Activated T-cell treated with anti-CD3 and anti-CD28 coated beads, Interleukin-2, amount 50 U/mL, for 4 hours (primary cell): ENCODE measurements at regions not wholly inside any gene's neighbourhood (a gene's known extent, or its start where the extent isn't known, plus 50 kb on each side); places are given as distances from the start of the nearest gene placed in this dataset.

Experiments used
- ATAC-seq, 2 donors: fragments of 200-7000 bp; cut with Tn5 transposase; one replicate each; pipeline ENCODE4 v1.10.0; 2021
- DNase-seq: peaks from one replicate; pipeline ENCODE4 v3.0.0-alpha.2; 2020
- H3K27me3 Mint-ChIP-seq: one replicate; pipeline ENCODE4 v1.8.0; 2021; ENCODE audit warnings: low read depth, mixed read lengths
- H3K36me3 Mint-ChIP-seq: one replicate; pipeline ENCODE4 v1.8.0; 2022; ENCODE audit warnings: mixed read lengths; ENCODE audit not compliant: insufficient read depth
- H3K4me1 Mint-ChIP-seq: one replicate; pipeline ENCODE4 v1.8.0; 2021; ENCODE audit warnings: low read depth, mixed read lengths
- H3K4me3 Mint-ChIP-seq: one replicate; pipeline ENCODE4 v1.8.0; 2021; ENCODE audit warnings: mild to moderate bottlenecking, moderate library complexity, mixed read lengths
- H3K9me3 Mint-ChIP-seq: one replicate; pipeline ENCODE4 v1.8.0; 2021; ENCODE audit warnings: mixed read lengths

- ATAC-seq (no peak), DNase-seq (no peak)
- H3K4me1 Mint-ChIP-seq, result no peaks in the 10 kb centered on the region
- H3K9me3 Mint-ChIP-seq, result no peaks in the 10 kb centered on the region
- H3K4me3 Mint-ChIP-seq, result no peak overlapping the region
- H3K27me3 Mint-ChIP-seq, result peaks cover 17% of the 10 kb centered on the region
- no peaks in the 10 kb centered on the region for H3K36me3 Mint-ChIP-seq
These were observed 124.4 kb downstream of the FBXO15 start for GRCh38 chr18:74023220-74023619.

GRCh38 chr18:74019864-74020263, 127.8 kb downstream of the FBXO15 start:
- H3K9me3 Mint-ChIP-seq, result no peaks in the 10 kb centered on the region
- peaks cover 12% of the 10 kb centered on the region for H3K27me3 Mint-ChIP-seq
- no peaks in the 10 kb centered on the region for H3K36me3 Mint-ChIP-seq
- no peak overlapping the region for H3K4me3 Mint-ChIP-seq
- no peaks in the 10 kb centered on the region for H3K4me1 Mint-ChIP-seq
- DNase-seq (no peak), ATAC-seq (no peak)

GRCh38 chr18:74013955-74014354, 133.7 kb downstream of the FBXO15 start:
- peaks cover 12% of the 10 kb centered on the region for H3K27me3 Mint-ChIP-seq
- DNase-seq (no peak), ATAC-seq (no peak)
- H3K36me3 Mint-ChIP-seq, result no peaks in the 10 kb centered on the region
- no peaks in the 10 kb centered on the region for H3K4me1 Mint-ChIP-seq
- no peak overlapping the region for H3K4me3 Mint-ChIP-seq
- H3K9me3 Mint-ChIP-seq, result no peaks in the 10 kb centered on the region

- Mint-ChIP-seq H3K36me3 (no peaks in the 10 kb centered on the region), H3K4me3 (no peak overlapping the region), H3K4me1 (no peaks in the 10 kb centered on the region), H3K27me3 (peaks cover 12% of the 10 kb centered on the region), H3K9me3 (no peaks in the 10 kb centered on the region)
- DNase-seq (no peak), ATAC-seq (no peak)
These were observed 134.5 kb downstream of the FBXO15 start for GRCh38 chr18:74012954-74013630.

- Mint-ChIP-seq H3K4me3 (no peak overlapping the region), H3K9me3 (no peaks in the 10 kb centered on the region), H3K4me1 (no peaks in the 10 kb centered on the region), H3K36me3 (no peaks in the 10 kb centered on the region), H3K27me3 (peaks cover 2% of the 10 kb centered on the region)
- DNase-seq (no peak), ATAC-seq (no peak)
These were observed 141.5 kb downstream of the FBXO15 start for GRCh38 chr18:74006143-74006542.

DNA sequence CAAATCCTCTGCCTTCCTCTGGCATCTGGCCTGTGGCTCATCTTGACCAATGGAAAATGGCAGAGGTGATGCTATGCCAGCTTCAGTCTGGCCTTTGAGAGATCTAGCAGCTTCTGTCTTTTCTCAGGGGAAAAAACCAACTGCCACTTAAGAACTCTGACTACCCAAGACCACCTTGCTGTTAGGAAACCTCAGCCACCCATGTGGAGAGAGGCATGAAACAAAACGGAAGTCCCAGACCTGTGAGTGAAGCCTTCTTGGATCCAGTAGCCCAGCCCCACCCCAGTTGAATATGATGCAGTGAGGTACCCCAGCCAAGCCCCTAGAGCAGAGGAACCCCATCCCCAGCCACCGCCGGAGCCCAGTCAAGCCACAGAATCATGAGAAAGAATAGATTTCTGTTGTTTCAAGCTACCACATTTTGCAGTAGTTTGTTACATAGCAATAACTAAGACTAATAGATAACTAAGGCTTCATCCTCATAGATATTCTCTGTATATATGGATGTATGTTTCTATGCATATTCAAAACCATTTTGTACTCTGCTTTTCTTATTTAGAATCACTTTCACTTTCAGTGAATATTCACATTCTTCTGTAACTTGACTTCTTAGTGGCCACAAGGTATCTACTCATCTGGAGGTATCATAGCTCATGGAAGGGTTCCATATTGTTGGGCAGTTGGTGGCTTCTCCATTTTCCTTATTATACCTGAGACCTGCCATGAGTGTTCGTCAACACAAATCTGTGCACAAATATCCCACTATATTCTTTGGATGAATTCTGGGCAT, 142.1 kb downstream of the FBXO15 start:
- no peaks in the 10 kb centered on the region for H3K36me3 Mint-ChIP-seq
- peaks cover 6% of the 10 kb centered on the region for H3K27me3 Mint-ChIP-seq
- H3K4me1 Mint-ChIP-seq, result no peaks in the 10 kb centered on the region
- H3K9me3 Mint-ChIP-seq, result no peaks in the 10 kb centered on the region
- no peak overlapping the region for H3K4me3 Mint-ChIP-seq
- no peak for ATAC-seq
- no peak for DNase-seq

DNA sequence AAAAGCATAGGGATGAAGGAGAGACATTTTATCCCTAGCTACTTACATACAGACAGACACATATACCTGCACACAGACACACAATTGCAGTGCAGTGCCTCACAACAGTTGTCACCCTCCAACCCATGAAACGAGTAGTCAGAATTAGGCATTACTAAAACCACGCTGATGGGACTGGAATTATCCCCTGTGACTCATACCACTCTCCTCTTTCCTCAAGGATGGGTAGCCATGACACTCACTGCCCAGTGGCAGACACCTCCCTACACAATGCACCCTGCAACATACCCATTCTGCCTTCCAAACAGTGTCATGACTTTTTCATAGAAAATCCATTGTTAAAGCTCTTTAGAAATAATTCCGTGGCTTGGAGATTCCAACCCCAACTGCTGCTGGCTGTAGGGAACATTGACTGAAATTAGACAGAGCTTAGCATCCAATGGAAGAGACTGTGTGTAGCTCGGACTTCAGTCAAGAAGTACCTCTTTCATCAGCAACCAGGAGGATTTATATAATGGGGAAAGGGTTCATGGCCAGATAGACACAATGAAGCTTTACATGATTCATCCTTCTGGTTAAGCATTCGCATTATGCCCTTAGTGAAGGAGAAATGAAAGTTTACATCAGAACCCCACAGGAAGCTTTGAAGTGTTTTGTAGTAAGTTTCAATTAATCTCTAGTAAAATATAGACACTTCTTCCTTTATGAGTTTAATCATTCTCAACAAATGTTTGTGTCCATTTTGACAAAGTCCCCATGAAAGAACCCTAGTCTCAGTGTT, 155.2 kb downstream of the FBXO15 start:
- Mint-ChIP-seq H3K36me3 (no peaks in the 10 kb centered on the region), H3K4me1 (no peaks in the 10 kb centered on the region), H3K27me3 (no peaks in the 10 kb centered on the region), H3K4me3 (no peak overlapping the region), H3K9me3 (peaks cover 7% of the 10 kb centered on the region)
- DNase-seq, result no peak
- ATAC-seq, result no peak

DNA sequence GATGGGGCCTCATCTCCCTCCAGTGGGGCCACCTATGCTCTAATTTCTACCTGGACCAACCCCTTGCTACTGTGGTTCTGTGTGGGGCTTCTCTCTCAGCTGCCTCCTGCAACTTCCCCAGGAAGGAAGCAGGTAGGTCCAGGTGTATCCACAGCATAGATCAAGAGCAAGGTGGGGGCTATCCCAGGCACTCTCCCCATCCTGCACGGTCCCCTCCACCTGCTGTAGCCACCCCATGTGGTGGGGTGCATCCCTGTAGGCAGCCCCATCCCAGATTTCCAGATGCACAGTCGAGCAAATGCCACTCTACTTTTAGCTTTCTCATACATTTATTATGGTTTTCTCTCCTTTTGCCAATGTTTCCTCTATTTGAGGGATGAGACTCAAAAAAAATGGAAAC, 156.1 kb downstream of the FBXO15 start:
- DNase-seq (no peak), ATAC-seq (no peak)
- no peaks in the 10 kb centered on the region for H3K27me3 Mint-ChIP-seq
- peaks cover 3% of the 10 kb centered on the region for H3K9me3 Mint-ChIP-seq
- H3K4me3 Mint-ChIP-seq, result no peak overlapping the region
- no peaks in the 10 kb centered on the region for H3K4me1 Mint-ChIP-seq
- H3K36me3 Mint-ChIP-seq, result no peaks in the 10 kb centered on the region

DNA sequence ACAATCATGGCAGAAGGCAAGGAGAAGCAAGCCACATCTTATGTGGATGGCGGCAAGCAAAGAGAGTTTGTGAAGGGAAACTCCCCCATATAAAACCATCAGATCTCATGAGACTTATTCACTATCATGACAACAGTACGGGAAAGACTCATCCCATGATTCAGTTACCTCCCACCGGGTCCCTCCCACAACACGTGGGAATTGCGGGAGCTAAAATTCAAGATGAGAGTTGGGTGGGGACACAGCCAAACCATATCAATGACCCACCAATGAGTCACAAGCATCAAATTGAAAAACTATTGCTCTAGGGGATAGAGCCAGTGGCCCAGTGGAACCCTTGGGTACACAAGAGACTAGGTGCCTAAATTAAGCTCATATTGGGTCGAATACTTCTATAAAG, 157.4 kb downstream of the FBXO15 start:
- Mint-ChIP-seq H3K36me3 (no peaks in the 10 kb centered on the region), H3K9me3 (peaks cover 3% of the 10 kb centered on the region), H3K4me3 (no peak overlapping the region), H3K4me1 (no peaks in the 10 kb centered on the region), H3K27me3 (no peaks in the 10 kb centered on the region)
- no peak for DNase-seq
- no peak for ATAC-seq

DNA sequence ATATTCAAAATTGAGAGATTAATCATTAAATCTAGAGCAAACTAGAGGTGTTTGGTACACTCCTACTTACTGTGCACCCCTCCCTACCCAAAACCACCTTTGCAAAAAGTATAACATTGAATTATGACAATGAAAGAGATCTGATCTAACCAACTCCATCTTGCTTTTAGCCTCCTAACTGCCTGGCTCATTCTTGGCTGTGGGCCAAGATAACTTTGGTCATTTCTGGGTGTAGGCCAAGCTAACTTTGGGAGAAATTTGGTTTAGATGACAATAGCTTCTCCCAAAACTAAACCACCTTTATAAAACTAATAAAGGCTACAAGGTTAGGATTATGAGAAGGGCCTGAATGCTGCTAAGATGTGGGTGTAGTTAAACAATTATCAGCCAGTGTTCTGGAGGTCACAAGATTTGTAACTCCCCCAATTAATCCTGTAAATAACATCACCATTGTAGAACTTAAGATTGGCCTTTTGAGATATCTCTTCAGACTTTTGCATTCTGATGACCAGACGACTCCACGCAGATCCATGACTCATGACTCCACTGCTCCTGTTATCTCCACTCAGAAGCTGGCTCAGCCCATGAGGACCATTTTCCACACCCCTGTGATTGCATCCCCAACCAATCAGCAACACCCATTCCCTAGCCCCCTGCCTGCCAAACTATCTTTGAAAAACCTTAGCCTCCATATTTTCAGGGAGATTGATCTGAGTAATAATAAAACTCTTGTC, 160.2 kb downstream of the FBXO15 start:
- no peak overlapping the region for H3K4me3 Mint-ChIP-seq
- ATAC-seq (no peak), DNase-seq (no peak)
- H3K27me3 Mint-ChIP-seq, result no peaks in the 10 kb centered on the region
- H3K4me1 Mint-ChIP-seq, result no peaks in the 10 kb centered on the region
- H3K36me3 Mint-ChIP-seq, result no peaks in the 10 kb centered on the region
- H3K9me3 Mint-ChIP-seq, result peaks cover 3% of the 10 kb centered on the region

- H3K27me3 Mint-ChIP-seq, result no peaks in the 10 kb centered on the region
- no peaks in the 10 kb centered on the region for H3K36me3 Mint-ChIP-seq
- H3K4me1 Mint-ChIP-seq, result no peaks in the 10 kb centered on the region
- no peak for ATAC-seq
- peaks cover 3% of the 10 kb centered on the region for H3K9me3 Mint-ChIP-seq
- no peak overlapping the region for H3K4me3 Mint-ChIP-seq
- DNase-seq, result no peak
These were observed 160.9 kb downstream of the FBXO15 start for GRCh38 chr18:73986711-73987110.

DNA sequence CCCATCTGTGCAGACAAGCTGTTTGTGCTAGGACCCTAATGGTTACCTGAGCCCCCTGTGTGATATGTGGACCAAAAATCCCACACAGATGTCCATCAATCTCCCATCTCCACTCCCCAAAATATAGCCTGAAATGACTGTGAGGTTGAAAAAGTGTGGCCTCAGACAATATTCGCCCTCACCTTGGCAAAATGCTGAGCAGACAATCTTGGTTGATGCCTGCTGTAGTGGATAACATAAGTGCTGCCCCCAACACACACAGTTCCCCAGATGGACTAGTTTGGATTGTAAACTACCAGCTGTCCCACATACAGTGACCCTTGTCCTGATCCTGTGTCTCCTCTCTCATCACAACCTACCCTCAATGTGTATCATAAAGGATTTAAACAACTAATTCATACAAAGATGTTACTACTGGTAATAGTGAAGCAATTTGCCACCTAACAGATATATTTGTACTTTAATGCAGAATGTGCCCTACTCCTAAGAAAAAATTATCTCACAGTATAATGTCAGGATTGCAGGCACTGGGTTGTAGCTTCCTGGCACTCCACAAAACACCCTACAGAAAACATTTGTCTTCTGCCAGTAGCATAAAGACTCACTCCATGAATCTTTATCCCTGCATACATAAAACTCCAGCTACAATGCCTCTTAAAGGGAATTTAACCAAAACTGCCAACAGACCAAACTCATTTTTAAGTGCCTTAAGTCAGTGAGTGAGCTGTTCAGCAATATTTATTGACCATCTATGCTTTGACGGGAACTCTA, 161.6 kb downstream of the FBXO15 start:
- DNase-seq, result no peak
- H3K27me3 Mint-ChIP-seq, result no peaks in the 10 kb centered on the region
- H3K4me1 Mint-ChIP-seq, result no peaks in the 10 kb centered on the region
- H3K9me3 Mint-ChIP-seq, result peaks cover 3% of the 10 kb centered on the region
- H3K36me3 Mint-ChIP-seq, result no peaks in the 10 kb centered on the region
- ATAC-seq, result no peak
- no peak overlapping the region for H3K4me3 Mint-ChIP-seq

- no peak overlapping the region for H3K4me3 Mint-ChIP-seq
- H3K4me1 Mint-ChIP-seq, result no peaks in the 10 kb centered on the region
- DNase-seq, result no peak
- no peak for ATAC-seq
- H3K36me3 Mint-ChIP-seq, result no peaks in the 10 kb centered on the region
- peaks cover 4% of the 10 kb centered on the region for H3K27me3 Mint-ChIP-seq
- peaks cover 3% of the 10 kb centered on the region for H3K9me3 Mint-ChIP-seq
These were observed 163.7 kb downstream of the FBXO15 start for GRCh38 chr18:73983970-73984369.

- Mint-ChIP-seq H3K27me3 (peaks cover 6% of the 10 kb centered on the region), H3K36me3 (no peaks in the 10 kb centered on the region), H3K9me3 (peaks cover 3% of the 10 kb centered on the region), H3K4me1 (no peaks in the 10 kb centered on the region), H3K4me3 (no peak overlapping the region)
- ATAC-seq (no peak), DNase-seq (no peak)
These were observed 164.1 kb downstream of the FBXO15 start for GRCh38 chr18:73983496-73983895.
